WTC11 (cell line): ENCODE measurements at regions not wholly inside any gene's neighbourhood (a gene's known extent, or its start where the extent isn't known, plus 50 kb on each side); places are given as distances from the start of the nearest gene placed in this dataset.
A peak's percentile ranks its signal among the peaks of the same experiment; 100 is the strongest.

Experiments used
- ATAC-seq: fragments of 200-7000 bp; cut with Tn5 transposase; 2 replicates; pipeline ENCODE4 v1.10.0; 2021; ENCODE audit warnings: mild to moderate bottlenecking, moderate library complexity
- CTCF ChIA-PET: fragments of 300-600 bp; sonication (Branson Sonifier 250); formaldehyde crosslinking; loops from one replicate; lab custom pipeline; 2021; ENCODE audit warnings: antibody characterized with exemption; lab: Charles Lee
- POLR2A ChIA-PET: fragments of 350-600 bp; sonication (Branson Sonifier 250); formaldehyde crosslinking; loops from one replicate; lab custom pipeline; 2021; ENCODE audit warnings: antibody characterized with exemption; lab: Charles Lee
- DNase-seq: peaks from one replicate; pipeline ENCODE4 v3.0.0; 2021; ENCODE audit warnings: low spot score
- H3K27ac Mint-ChIP-seq: 2 replicates; pipeline ENCODE4 v1.8.0; 2021; ENCODE audit warnings: mixed read lengths
- H3K27me3 Mint-ChIP-seq: 2 replicates; pipeline ENCODE4 v1.8.0; 2021; ENCODE audit warnings: low read depth, mild to moderate bottlenecking, moderate library complexity, mixed read lengths
- H3K36me3 Mint-ChIP-seq: 2 replicates; pipeline ENCODE4 v1.8.0; 2021; ENCODE audit warnings: mixed read lengths
- H3K4me1 Mint-ChIP-seq: 2 replicates; pipeline ENCODE4 v1.8.0; 2022; ENCODE audit warnings: mixed read lengths
- H3K4me3 Mint-ChIP-seq: 2 replicates; pipeline ENCODE4 v1.8.0; 2021; ENCODE audit warnings: mild to moderate bottlenecking, moderate library complexity, mixed read lengths
- H3K9me3 Mint-ChIP-seq: 2 replicates; pipeline ENCODE4 v1.8.0; 2021; ENCODE audit warnings: mixed read lengths
- ATF1 ChIP-seq: sonication (generic); formaldehyde crosslinking; IDR thresholded peaks from 2 replicates; pipeline ENCODE4 v1.8.1; 2023; ENCODE audit warnings: mild to moderate bottlenecking, moderate library complexity, missing genetic modification reagents
- CBFB ChIP-seq: sonication (generic); formaldehyde crosslinking; IDR thresholded peaks from 2 replicates; pipeline ENCODE4 v1.8.1; 2022; ENCODE audit warnings: mild to moderate bottlenecking, low read depth, missing genetic modification reagents
- ELF4 ChIP-seq: sonication (generic); formaldehyde crosslinking; IDR thresholded peaks from 2 replicates; pipeline ENCODE4 v1.8.1; 2022; ENCODE audit warnings: low read depth, mild to moderate bottlenecking, moderate library complexity, missing genetic modification reagents
- EMX1 ChIP-seq: fragments of 250-450 bp; sonication (Bioruptor Pico); IDR thresholded peaks from 2 replicates; pipeline ENCODE4 v1.8.0; 2021; ENCODE audit warnings: mild to moderate bottlenecking
- FOXP1 ChIP-seq: sonication (generic); formaldehyde crosslinking; IDR thresholded peaks from 2 replicates; pipeline ENCODE4 v1.8.0; 2022; ENCODE audit warnings: missing genetic modification reagents, mild to moderate bottlenecking, moderate library complexity, borderline replicate concordance
- GABPB1 ChIP-seq: sonication (generic); formaldehyde crosslinking; IDR thresholded peaks from 2 replicates; pipeline ENCODE4 v1.8.1; 2023; ENCODE audit warnings: mild to moderate bottlenecking, missing genetic modification reagents
- JUN ChIP-seq: sonication (generic); formaldehyde crosslinking; IDR thresholded peaks from 2 replicates; pipeline ENCODE4 v1.8.0; 2023; ENCODE audit warnings: mild to moderate bottlenecking, missing genetic modification reagents
- NFATC4 ChIP-seq: fragments of 250-450 bp; sonication (Bioruptor Pico); IDR thresholded peaks from 2 replicates; pipeline ENCODE4 v1.9.0; 2021; ENCODE audit warnings: mild to moderate bottlenecking
- NR1H2 ChIP-seq: sonication (generic); formaldehyde crosslinking; IDR thresholded peaks from 2 replicates; pipeline ENCODE4 v1.9.0; 2021; ENCODE audit warnings: mild to moderate bottlenecking, moderate library complexity, missing genetic modification reagents
- NR2C2 ChIP-seq: sonication (generic); formaldehyde crosslinking; IDR thresholded peaks from 2 replicates; pipeline ENCODE4 v1.8.0; 2022; ENCODE audit warnings: mild to moderate bottlenecking, missing genetic modification reagents
- SMAD4 ChIP-seq: sonication (generic); formaldehyde crosslinking; IDR thresholded peaks from 2 replicates; pipeline ENCODE4 v1.8.0; 2022; ENCODE audit warnings: mild to moderate bottlenecking, missing genetic modification reagents
- ZNF317 ChIP-seq: sonication (generic); formaldehyde crosslinking; IDR thresholded peaks from 2 replicates; pipeline ENCODE4 v1.8.1; 2023; ENCODE audit warnings: low read depth, mild to moderate bottlenecking, moderate library complexity, missing genetic modification reagents, borderline replicate concordance
- ZNF396 ChIP-seq: fragments of 250-450 bp; sonication (Bioruptor Pico); IDR thresholded peaks from 2 replicates; pipeline ENCODE4 v1.8.0; 2021; ENCODE audit warnings: mild to moderate bottlenecking, moderate library complexity, borderline replicate concordance
- TF ChIP-seq, protein P1 (sequence below): fragments of 250-450 bp; sonication (Bioruptor Pico); IDR thresholded peaks from 2 replicates; pipeline ENCODE4 v1.8.0; 2021; ENCODE audit warnings: mild to moderate bottlenecking
- TF ChIP-seq, protein P2 (sequence below): sonication (generic); formaldehyde crosslinking; IDR thresholded peaks from 2 replicates; pipeline ENCODE4 v1.8.0; 2023; ENCODE audit warnings: mild to moderate bottlenecking, missing genetic modification reagents
- TF ChIP-seq, protein P3 (sequence below): sonication (generic); formaldehyde crosslinking; IDR thresholded peaks from 2 replicates; pipeline ENCODE4 v1.8.1; 2023; ENCODE audit warnings: mild to moderate bottlenecking, moderate library complexity, missing genetic modification reagents
- TF ChIP-seq, protein P4 (sequence below): sonication (generic); formaldehyde crosslinking; IDR thresholded peaks from 2 replicates; pipeline ENCODE4 v1.8.1; 2023; ENCODE audit warnings: mild to moderate bottlenecking, missing genetic modification reagents, moderate library complexity
- TF ChIP-seq, protein P5 (sequence below): fragments of 200-600 bp; IDR thresholded peaks from 2 replicates; pipeline ENCODE4 v1.8.0; 2022; ENCODE audit warnings: antibody characterized with exemption
- TF ChIP-seq, protein P6 (sequence below): sonication (generic); formaldehyde crosslinking; IDR thresholded peaks from 2 replicates; pipeline ENCODE4 v1.8.1; 2023; ENCODE audit warnings: mild to moderate bottlenecking, missing genetic modification reagents, moderate library complexity
- TF ChIP-seq, protein P7 (sequence below): fragments of 250-450 bp; sonication (Bioruptor Pico); IDR thresholded peaks from 2 replicates; pipeline ENCODE4 v2.1.2; 2022; ENCODE audit warnings: mild to moderate bottlenecking, moderate library complexity
- TF ChIP-seq, protein P8 (sequence below): sonication (generic); formaldehyde crosslinking; IDR thresholded peaks from 2 replicates; pipeline ENCODE4 v1.8.1; 2023; ENCODE audit warnings: mild to moderate bottlenecking, missing genetic modification reagents

DNA sequence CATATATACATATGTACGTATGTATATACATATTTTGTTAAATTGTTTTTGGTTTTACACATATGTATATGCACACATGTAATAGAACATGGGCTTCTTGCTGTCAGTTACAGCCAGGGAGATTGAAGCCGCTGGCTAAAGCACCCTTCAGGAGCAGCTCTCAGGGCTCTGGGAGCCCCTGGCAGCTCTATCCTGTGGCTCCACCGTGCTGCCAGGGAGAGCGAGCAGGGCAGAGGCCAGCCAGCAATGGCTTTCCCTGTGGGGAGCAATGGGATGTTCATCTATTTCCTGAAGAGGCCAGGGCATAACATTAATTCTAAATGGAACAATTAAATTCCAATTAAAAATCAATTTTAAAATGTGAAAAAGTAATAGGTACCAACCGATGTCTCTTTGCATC, 102.9 kb downstream of the PSMG1 start (continued):
- TF ChIP-seq, protein P1, sequence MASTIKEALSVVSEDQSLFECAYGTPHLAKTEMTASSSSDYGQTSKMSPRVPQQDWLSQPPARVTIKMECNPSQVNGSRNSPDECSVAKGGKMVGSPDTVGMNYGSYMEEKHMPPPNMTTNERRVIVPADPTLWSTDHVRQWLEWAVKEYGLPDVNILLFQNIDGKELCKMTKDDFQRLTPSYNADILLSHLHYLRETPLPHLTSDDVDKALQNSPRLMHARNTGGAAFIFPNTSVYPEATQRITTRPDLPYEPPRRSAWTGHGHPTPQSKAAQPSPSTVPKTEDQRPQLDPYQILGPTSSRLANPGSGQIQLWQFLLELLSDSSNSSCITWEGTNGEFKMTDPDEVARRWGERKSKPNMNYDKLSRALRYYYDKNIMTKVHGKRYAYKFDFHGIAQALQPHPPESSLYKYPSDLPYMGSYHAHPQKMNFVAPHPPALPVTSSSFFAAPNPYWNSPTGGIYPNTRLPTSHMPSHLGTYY (CRISPR knock-in tag), result no peak
- TF ChIP-seq, protein P2, sequence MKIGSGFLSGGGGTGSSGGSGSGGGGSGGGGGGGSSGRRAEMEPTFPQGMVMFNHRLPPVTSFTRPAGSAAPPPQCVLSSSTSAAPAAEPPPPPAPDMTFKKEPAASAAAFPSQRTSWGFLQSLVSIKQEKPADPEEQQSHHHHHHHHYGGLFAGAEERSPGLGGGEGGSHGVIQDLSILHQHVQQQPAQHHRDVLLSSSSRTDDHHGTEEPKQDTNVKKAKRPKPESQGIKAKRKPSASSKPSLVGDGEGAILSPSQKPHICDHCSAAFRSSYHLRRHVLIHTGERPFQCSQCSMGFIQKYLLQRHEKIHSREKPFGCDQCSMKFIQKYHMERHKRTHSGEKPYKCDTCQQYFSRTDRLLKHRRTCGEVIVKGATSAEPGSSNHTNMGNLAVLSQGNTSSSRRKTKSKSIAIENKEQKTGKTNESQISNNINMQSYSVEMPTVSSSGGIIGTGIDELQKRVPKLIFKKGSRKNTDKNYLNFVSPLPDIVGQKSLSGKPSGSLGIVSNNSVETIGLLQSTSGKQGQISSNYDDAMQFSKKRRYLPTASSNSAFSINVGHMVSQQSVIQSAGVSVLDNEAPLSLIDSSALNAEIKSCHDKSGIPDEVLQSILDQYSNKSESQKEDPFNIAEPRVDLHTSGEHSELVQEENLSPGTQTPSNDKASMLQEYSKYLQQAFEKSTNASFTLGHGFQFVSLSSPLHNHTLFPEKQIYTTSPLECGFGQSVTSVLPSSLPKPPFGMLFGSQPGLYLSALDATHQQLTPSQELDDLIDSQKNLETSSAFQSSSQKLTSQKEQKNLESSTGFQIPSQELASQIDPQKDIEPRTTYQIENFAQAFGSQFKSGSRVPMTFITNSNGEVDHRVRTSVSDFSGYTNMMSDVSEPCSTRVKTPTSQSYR, result no peak
- no peak for TF ChIP-seq EMX1 (CRISPR knock-in tag)
- TF ChIP-seq NR1H2 (CRISPR knock-in tag), result no peak
- TF ChIP-seq, protein P3, sequence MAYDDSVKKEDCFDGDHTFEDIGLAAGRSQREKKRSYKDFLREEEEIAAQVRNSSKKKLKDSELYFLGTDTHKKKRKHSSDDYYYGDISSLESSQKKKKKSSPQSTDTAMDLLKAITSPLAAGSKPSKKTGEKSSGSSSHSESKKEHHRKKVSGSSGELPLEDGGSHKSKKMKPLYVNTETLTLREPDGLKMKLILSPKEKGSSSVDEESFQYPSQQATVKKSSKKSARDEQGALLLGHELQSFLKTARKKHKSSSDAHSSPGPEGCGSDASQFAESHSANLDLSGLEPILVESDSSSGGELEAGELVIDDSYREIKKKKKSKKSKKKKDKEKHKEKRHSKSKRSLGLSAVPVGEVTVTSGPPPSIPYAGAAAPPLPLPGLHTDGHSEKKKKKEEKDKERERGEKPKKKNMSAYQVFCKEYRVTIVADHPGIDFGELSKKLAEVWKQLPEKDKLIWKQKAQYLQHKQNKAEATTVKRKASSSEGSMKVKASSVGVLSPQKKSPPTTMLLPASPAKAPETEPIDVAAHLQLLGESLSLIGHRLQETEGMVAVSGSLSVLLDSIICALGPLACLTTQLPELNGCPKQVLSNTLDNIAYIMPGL, result no peak

DNA sequence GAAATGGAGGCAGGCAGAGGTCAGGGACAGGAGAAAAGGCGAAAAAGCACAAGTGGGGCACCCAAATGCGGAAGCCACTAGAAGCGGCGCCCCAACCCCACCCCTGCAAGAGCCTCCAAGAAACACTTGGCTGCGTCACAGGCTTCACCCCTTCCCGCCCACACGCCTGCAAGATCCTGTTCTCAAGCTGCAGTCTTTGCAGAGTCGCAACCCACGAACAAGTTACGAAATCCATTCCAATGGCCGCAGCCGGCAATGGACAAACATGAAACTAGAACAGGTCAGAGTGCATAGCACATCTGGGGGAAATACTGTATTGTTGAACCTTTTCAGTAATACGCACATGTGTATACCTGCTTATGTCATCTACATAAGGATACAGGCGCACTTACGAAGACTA, 103.6 kb downstream of the PSMG1 start:
- TF ChIP-seq GABPB1 (CRISPR knock-in tag) (peak; percentile 79), ZNF396 (CRISPR knock-in tag) (no peak), SMAD4 (CRISPR knock-in tag) (no peak)
- TF ChIP-seq, protein P4, sequence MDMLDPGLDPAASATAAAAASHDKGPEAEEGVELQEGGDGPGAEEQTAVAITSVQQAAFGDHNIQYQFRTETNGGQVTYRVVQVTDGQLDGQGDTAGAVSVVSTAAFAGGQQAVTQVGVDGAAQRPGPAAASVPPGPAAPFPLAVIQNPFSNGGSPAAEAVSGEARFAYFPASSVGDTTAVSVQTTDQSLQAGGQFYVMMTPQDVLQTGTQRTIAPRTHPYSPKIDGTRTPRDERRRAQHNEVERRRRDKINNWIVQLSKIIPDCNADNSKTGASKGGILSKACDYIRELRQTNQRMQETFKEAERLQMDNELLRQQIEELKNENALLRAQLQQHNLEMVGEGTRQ, result no peak
- Mint-ChIP-seq H3K36me3 (peaks cover 22% of the 10 kb centered on the region), H3K9me3 (peaks cover 25% of the 10 kb centered on the region), H3K4me1 (peaks cover 16% of the 10 kb centered on the region), H3K27me3 (peaks cover 24% of the 10 kb centered on the region), H3K4me3 (no peak overlapping the region), H3K27ac (no peak overlapping the region)
- ATAC-seq (no peak), DNase-seq (no peak)
- ChIA-PET POLR2A (no interaction called here), CTCF (no interaction called here)

DNA sequence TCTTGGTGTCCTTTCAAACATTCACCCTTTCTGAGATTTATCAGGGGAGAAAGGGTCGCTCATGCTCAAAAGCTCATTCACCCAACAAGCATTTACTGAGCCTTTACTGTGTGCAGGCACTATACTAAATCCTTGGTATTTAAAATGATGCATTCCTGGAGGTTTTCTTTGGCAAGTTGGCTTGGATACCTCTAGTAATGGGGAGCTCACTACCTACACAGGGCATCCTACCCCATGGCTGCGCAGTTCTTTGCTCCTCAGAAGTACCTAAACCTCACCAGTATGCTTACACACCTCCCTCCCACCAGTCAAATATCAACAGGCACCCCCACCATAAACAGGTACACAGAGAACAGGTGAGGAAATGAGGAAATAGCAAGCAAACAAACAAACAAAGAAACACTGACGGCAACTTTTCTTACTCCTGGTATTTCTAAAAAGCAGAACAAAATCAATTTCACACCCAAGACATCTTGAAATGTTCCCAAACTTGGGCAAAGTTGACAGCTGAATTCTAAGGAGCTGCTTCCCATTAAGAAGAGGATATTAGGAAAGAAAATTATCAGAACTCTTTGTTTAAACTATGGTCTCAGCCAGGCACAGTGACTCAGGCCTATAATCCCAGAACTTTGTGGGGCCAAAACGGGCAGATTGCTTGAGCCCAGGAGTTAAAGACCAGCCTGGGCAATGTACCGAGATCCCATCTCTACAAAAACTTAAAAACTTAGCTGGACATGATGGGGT, 104.8 kb downstream of the PSMG1 start:
- TF ChIP-seq ELF4 (CRISPR knock-in tag), result no peak
- no peak for TF ChIP-seq NR2C2
- TF ChIP-seq, protein P5, sequence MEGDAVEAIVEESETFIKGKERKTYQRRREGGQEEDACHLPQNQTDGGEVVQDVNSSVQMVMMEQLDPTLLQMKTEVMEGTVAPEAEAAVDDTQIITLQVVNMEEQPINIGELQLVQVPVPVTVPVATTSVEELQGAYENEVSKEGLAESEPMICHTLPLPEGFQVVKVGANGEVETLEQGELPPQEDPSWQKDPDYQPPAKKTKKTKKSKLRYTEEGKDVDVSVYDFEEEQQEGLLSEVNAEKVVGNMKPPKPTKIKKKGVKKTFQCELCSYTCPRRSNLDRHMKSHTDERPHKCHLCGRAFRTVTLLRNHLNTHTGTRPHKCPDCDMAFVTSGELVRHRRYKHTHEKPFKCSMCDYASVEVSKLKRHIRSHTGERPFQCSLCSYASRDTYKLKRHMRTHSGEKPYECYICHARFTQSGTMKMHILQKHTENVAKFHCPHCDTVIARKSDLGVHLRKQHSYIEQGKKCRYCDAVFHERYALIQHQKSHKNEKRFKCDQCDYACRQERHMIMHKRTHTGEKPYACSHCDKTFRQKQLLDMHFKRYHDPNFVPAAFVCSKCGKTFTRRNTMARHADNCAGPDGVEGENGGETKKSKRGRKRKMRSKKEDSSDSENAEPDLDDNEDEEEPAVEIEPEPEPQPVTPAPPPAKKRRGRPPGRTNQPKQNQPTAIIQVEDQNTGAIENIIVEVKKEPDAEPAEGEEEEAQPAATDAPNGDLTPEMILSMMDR, result no peak
- no peak for TF ChIP-seq NFATC4
- TF ChIP-seq CBFB, result no peak
- TF ChIP-seq ATF1 (CRISPR knock-in tag), result no peak
- TF ChIP-seq NR1H2 (CRISPR knock-in tag), result no peak
- TF ChIP-seq, protein P6, sequence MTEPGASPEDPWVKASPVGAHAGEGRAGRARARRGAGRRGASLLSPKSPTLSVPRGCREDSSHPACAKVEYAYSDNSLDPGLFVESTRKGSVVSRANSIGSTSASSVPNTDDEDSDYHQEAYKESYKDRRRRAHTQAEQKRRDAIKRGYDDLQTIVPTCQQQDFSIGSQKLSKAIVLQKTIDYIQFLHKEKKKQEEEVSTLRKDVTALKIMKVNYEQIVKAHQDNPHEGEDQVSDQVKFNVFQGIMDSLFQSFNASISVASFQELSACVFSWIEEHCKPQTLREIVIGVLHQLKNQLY (CRISPR knock-in tag), result no peak
- no peak for TF ChIP-seq FOXP1 (CRISPR knock-in tag)
- TF ChIP-seq, protein P7, sequence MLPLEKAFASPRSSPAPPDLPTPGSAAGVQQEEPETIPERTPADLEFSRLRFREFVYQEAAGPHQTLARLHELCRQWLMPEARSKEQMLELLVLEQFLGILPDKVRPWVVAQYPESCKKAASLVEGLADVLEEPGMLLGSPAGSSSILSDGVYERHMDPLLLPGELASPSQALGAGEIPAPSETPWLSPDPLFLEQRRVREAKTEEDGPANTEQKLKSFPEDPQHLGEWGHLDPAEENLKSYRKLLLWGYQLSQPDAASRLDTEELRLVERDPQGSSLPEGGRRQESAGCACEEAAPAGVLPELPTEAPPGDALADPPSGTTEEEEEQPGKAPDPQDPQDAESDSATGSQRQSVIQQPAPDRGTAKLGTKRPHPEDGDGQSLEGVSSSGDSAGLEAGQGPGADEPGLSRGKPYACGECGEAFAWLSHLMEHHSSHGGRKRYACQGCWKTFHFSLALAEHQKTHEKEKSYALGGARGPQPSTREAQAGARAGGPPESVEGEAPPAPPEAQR (CRISPR knock-in tag), result no peak
- TF ChIP-seq JUN, result no peak
- TF ChIP-seq ZNF317 (CRISPR knock-in tag), result no peak
- TF ChIP-seq, protein P8, sequence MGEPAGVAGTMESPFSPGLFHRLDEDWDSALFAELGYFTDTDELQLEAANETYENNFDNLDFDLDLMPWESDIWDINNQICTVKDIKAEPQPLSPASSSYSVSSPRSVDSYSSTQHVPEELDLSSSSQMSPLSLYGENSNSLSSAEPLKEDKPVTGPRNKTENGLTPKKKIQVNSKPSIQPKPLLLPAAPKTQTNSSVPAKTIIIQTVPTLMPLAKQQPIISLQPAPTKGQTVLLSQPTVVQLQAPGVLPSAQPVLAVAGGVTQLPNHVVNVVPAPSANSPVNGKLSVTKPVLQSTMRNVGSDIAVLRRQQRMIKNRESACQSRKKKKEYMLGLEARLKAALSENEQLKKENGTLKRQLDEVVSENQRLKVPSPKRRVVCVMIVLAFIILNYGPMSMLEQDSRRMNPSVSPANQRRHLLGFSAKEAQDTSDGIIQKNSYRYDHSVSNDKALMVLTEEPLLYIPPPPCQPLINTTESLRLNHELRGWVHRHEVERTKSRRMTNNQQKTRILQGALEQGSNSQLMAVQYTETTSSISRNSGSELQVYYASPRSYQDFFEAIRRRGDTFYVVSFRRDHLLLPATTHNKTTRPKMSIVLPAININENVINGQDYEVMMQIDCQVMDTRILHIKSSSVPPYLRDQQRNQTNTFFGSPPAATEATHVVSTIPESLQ, result no peak
- Mint-ChIP-seq H3K27me3 (peaks cover 35% of the 10 kb centered on the region), H3K4me1 (peaks cover 10% of the 10 kb centered on the region), H3K27ac (no peak overlapping the region), H3K9me3 (peaks cover 32% of the 10 kb centered on the region), H3K4me3 (no peak overlapping the region), H3K36me3 (peaks cover 28% of the 10 kb centered on the region)
- POLR2A ChIA-PET, result no interaction called here
- CTCF ChIA-PET, result no interaction called here
- ATAC-seq (no peak), DNase-seq (no peak)
